Suprapubic skin (tissue), 4 donors: ENCODE measurements at regions not wholly inside any gene's neighbourhood (a gene's known extent, or its start where the extent isn't known, plus 50 kb on each side); places are given as distances from the start of the nearest gene placed in this dataset.

ENCODE experiments used
- DNase-seq, 2 donors: peaks; one replicate each; pipeline ENCODE4 v3.0.0-alpha.2; 2019; ENCODE audit warnings: low spot score in 2 of 2
- H3K27ac ChIP-seq: fragments of 200-600 bp; sonication (generic); one replicate; pipeline ENCODE4 v1.5.1; 2019
- H3K27me3 ChIP-seq: fragments of 200-600 bp; sonication (generic); one replicate; pipeline ENCODE4 v1.5.1; 2019
- H3K36me3 ChIP-seq: fragments of 200-600 bp; sonication (generic); one replicate; pipeline ENCODE4 v1.5.1; 2019
- H3K4me1 ChIP-seq: fragments of 200-600 bp; sonication (generic); one replicate; pipeline ENCODE4 v1.5.1; 2019
- H3K4me3 ChIP-seq: fragments of 200-600 bp; sonication (generic); one replicate; pipeline ENCODE4 v1.5.1; 2019; ENCODE audit warnings: mild to moderate bottlenecking
- H3K9me3 ChIP-seq: fragments of 200-600 bp; sonication (generic); one replicate; pipeline ENCODE4 v1.5.1; 2019
- CTCF ChIP-seq, 2 donors: fragments of 200-600 bp in 1 of 2; fragments of 450-650 bp in 1 of 2; sonication (generic) in 1 of 2; IDR thresholded peaks; one replicate each; pipeline ENCODE4 v1.5.1; 2016 to 2019; ENCODE audit warnings: antibody characterized with exemption in 2 of 2, mild to moderate bottlenecking in 1 of 2, moderate library complexity in 1 of 2
- EP300 ChIP-seq: sonication (generic); formaldehyde crosslinking; IDR thresholded peaks from one replicate; pipeline ENCODE4 v1.6.1; 2017; ENCODE audit warnings: antibody characterized with exemption
- POLR2A ChIP-seq, 2 donors: fragments of 450-650 bp; IDR thresholded peaks; one replicate each; pipeline ENCODE4 v1.6.1; 2017; ENCODE audit warnings: antibody characterized with exemption in 2 of 2, mild to moderate bottlenecking in 2 of 2, moderate library complexity in 2 of 2
- POLR2AphosphoS5 ChIP-seq, 3 donors: sonication (generic); formaldehyde crosslinking; IDR thresholded peaks; one replicate each; pipeline ENCODE4 v1.6.1; 2017; ENCODE audit warnings: antibody characterized with exemption in 3 of 3
- WGBS: methylation state at CpG from one replicate; pipeline ENCODE4 v1.1.5; 2018; 5-methylcytosine and 5-hydroxymethylcytosine counted together

- no peak for TF ChIP-seq POLR2AphosphoS5 (IDR thresholded peaks at IDR 0.05)
- Histone ChIP-seq H3K36me3 (no peaks in the 10 kb centered on the region), H3K9me3 (no peaks in the 10 kb centered on the region), H3K4me3 (no peak overlapping the region), H3K4me1 (no peaks in the 10 kb centered on the region), H3K27me3 (no peaks in the 10 kb centered on the region), H3K27ac (no peak overlapping the region)
- DNase-seq = no peak
- whole genome bisulfite sequencing = 81% methylated on average over 5 of the region's 5 CpGs
Observed at GRCh38 chr5:166302166-166302565, 1989.3 kb upstream of the WWC1 start.

GRCh38 chr5:166317425-166317824 is 1974.0 kb upstream of the WWC1 start:
- Histone ChIP-seq H3K36me3 (no peaks in the 10 kb centered on the region), H3K27ac (no peak overlapping the region), H3K4me3 (no peak overlapping the region), H3K27me3 (no peaks in the 10 kb centered on the region), H3K4me1 (no peaks in the 10 kb centered on the region), H3K9me3 (no peaks in the 10 kb centered on the region)
- no peak for DNase-seq
- WGBS = 81% methylated on average over 7 of the region's 7 CpGs
- TF ChIP-seq POLR2A (IDR thresholded peaks at IDR 0.05) (no peak), EP300 (no peak), CTCF (IDR thresholded peaks at IDR 0.05) (no peak), POLR2AphosphoS5 (IDR thresholded peaks at IDR 0.05) (no peak)

GRCh38 chr5:166320920-166321480 is 1970.4 kb upstream of the WWC1 start:
- WGBS = 79% methylated on average over 6 of the region's 6 CpGs
- TF ChIP-seq EP300 (no peak), POLR2A (IDR thresholded peaks at IDR 0.05) (no peak), POLR2AphosphoS5 (IDR thresholded peaks at IDR 0.05) (no peak), CTCF (IDR thresholded peaks at IDR 0.05) (no peak)
- no peak overlapping the region for H3K4me3 ChIP-seq

GRCh38 chr5:166324372-166324771 is 1967.1 kb upstream of the WWC1 start:
- TF ChIP-seq CTCF (IDR thresholded peaks at IDR 0.05) (no peak), EP300 (no peak), POLR2AphosphoS5 (IDR thresholded peaks at IDR 0.05) (no peak), POLR2A (IDR thresholded peaks at IDR 0.05) (no peak)
- H3K27ac ChIP-seq = no peak overlapping the region
- H3K4me3 ChIP-seq = no peak overlapping the region
- DNase-seq = no peak
- WGBS = 69% methylated on average over 6 of the region's 6 CpGs
- H3K36me3 ChIP-seq = no peaks in the 10 kb centered on the region
- no peaks in the 10 kb centered on the region for H3K4me1 ChIP-seq
- no peaks in the 10 kb centered on the region for H3K27me3 ChIP-seq
- no peaks in the 10 kb centered on the region for H3K9me3 ChIP-seq

More at GRCh38 chr5:166320920-166321480, 1970.4 kb upstream of the WWC1 start:
- no peak for DNase-seq
- no peak overlapping the region for H3K27ac ChIP-seq
- H3K27me3 ChIP-seq = no peaks in the 10 kb centered on the region
- H3K4me1 ChIP-seq = no peaks in the 10 kb centered on the region
- H3K36me3 ChIP-seq = no peaks in the 10 kb centered on the region
- H3K9me3 ChIP-seq = no peaks in the 10 kb centered on the region

- TF ChIP-seq CTCF (IDR thresholded peaks at IDR 0.05) (no peak), EP300 (no peak), POLR2A (IDR thresholded peaks at IDR 0.05) (no peak), POLR2AphosphoS5 (IDR thresholded peaks at IDR 0.05) (no peak)
- H3K27ac ChIP-seq = no peak overlapping the region
- H3K4me3 ChIP-seq = no peak overlapping the region
- H3K4me1 ChIP-seq = no peaks in the 10 kb centered on the region
- no peaks in the 10 kb centered on the region for H3K9me3 ChIP-seq
- H3K27me3 ChIP-seq = no peaks in the 10 kb centered on the region
- WGBS = 86% methylated on average over 9 of the region's 9 CpGs
- no peak for DNase-seq
- no peaks in the 10 kb centered on the region for H3K36me3 ChIP-seq
Observed at GRCh38 chr5:166329149-166329800, 1962.2 kb upstream of the WWC1 start.
